Prostate gland (tissue), 2 donors: ENCODE measurements at regions not wholly inside any gene's neighbourhood (a gene's known extent, or its start where the extent isn't known, plus 50 kb on each side); places are given as distances from the start of the nearest gene placed in this dataset.

Experiments
- DNase-seq: peaks from one replicate; pipeline ENCODE4 v3.0.0-alpha.2; 2019; ENCODE audit warnings: low spot score
- H3K27ac ChIP-seq, 2 donors: fragments of 200-600 bp; sonication (generic); 2 replicates each; pipeline ENCODE4 v1.5.1; 2017 to 2019
- H3K27me3 ChIP-seq: fragments of 200-600 bp; sonication (generic); replicated peaks from 2 replicates; pipeline ENCODE4 v1.5.1; 2019; ENCODE audit not compliant: insufficient read depth
- H3K36me3 ChIP-seq, 2 donors: fragments of 200-600 bp; sonication (generic); 1 replicate in 1 of 2; 2 replicates in 1 of 2; pipeline versions ENCODE4 v1.5.1 to v1.8.1; 2017 to 2019
- H3K4me1 ChIP-seq: fragments of 200-600 bp; sonication (generic); replicated peaks from 2 replicates; pipeline ENCODE4 v1.5.1; 2019
- H3K4me3 ChIP-seq, 2 donors: fragments of 200-600 bp; sonication (generic); 2 replicates each; pipeline ENCODE4 v1.5.1; 2017 to 2019
- H3K9me3 ChIP-seq: fragments of 200-600 bp; sonication (generic); 2 replicates; pipeline ENCODE4 v1.5.1; 2017
- POLR2A ChIP-seq: fragments of 450-650 bp; IDR thresholded peaks from one replicate; pipeline ENCODE4 v1.6.1; 2016; ENCODE audit warnings: antibody characterized with exemption, mild to moderate bottlenecking
- POLR2AphosphoS5 ChIP-seq: sonication (generic); formaldehyde crosslinking; IDR thresholded peaks from one replicate; pipeline ENCODE4 v1.6.1; 2017; ENCODE audit warnings: antibody characterized with exemption
- WGBS: methylation state at CpG from one replicate; pipeline ENCODE4 v1.1.5; 2018; 5-methylcytosine and 5-hydroxymethylcytosine counted together
- intact Hi-C: fragments of 100-400 bp; cut with DNase I; formaldehyde crosslinking; loops from one replicate; pipeline ENCODE4 v1.14.2; 2022
- TF ChIP-seq, protein P1 (sequence below), 4 experiments: fragments of 200-600 bp in 2 of 4; fragments of 450-650 bp in 2 of 4; sonication (generic) in 2 of 4; IDR thresholded peaks; 1 replicate in 3 of 4; 2 replicates in 1 of 4; pipeline ENCODE4 v1.5.1; 2016 to 2019; ENCODE audit warnings: antibody characterized with exemption in 4 of 4, mild to moderate bottlenecking in 2 of 4, moderate library complexity in 2 of 4

DNA sequence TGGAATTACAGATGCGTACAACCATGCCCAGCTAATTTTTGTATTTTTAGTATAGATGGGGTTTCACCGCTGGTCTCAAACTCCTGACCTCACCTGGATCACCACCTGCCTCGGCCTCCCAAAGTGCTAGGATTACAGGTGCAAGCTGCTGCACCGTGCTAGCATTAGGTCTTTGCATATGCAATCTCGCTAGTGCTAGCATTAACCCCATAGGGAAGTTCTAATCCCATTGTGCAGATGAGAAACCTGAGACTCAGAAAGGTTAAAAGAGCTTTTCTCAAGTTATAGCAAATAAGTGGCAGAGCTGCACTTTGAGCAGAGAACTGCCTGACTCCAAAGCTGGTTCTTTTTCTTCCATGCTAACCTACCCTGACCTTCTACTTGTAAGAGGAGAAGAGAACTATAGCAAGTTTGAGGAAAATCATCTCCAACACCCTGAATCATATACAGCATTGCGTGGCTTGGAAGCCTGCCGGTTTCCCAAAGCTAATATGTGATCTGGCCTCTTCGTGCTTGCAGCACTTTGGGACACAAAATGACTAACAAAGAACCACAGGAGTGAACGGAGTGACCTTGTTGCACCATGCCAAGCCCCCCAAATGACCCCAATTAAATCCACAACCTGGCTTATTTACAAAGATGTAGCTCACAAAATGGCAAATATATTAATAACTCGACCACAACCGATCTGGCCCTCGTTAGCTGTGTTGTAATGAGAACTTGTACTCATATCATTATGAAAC lies 185.1 kb downstream of the TM2D1 start:
- no peak for DNase-seq
- 71% methylated on average over 12 of the region's 12 CpGs for WGBS
- intact Hi-C loops = no loop called here

DNA sequence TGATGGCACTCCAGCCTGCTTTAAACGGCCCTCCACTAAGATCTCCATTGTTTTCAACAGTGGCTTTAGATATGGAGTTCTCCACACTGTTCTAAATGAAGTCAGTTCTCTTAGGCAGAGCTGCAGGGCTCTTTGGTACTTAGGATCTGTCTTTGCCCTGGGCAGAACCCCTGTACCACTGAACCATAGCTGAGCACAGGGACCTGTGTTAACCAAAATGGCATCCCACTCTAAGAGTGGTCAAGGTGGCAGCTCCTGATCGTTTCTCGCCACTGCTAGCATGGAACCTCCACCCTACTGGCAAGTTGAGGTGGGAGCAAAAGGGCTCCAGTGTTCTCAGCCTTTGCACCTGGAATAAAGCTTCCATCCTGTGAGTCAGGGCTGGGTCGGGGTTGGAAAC lies 186.7 kb downstream of the TM2D1 start:
- TF ChIP-seq POLR2AphosphoS5 (no peak), POLR2A (no peak)
- TF ChIP-seq, protein P1, sequence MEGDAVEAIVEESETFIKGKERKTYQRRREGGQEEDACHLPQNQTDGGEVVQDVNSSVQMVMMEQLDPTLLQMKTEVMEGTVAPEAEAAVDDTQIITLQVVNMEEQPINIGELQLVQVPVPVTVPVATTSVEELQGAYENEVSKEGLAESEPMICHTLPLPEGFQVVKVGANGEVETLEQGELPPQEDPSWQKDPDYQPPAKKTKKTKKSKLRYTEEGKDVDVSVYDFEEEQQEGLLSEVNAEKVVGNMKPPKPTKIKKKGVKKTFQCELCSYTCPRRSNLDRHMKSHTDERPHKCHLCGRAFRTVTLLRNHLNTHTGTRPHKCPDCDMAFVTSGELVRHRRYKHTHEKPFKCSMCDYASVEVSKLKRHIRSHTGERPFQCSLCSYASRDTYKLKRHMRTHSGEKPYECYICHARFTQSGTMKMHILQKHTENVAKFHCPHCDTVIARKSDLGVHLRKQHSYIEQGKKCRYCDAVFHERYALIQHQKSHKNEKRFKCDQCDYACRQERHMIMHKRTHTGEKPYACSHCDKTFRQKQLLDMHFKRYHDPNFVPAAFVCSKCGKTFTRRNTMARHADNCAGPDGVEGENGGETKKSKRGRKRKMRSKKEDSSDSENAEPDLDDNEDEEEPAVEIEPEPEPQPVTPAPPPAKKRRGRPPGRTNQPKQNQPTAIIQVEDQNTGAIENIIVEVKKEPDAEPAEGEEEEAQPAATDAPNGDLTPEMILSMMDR (IDR thresholded peaks at IDR 0.05) = no peak
- Histone ChIP-seq H3K4me1 (no peaks in the 10 kb centered on the region), H3K4me3 (no peak overlapping the region), H3K27ac (no peak overlapping the region), H3K36me3 (no peaks in the 10 kb centered on the region), H3K27me3 (no peaks in the 10 kb centered on the region), H3K9me3 (no peaks in the 10 kb centered on the region)
- intact Hi-C loops = no loop called here
- WGBS = 90% methylated on average over 4 of the region's 4 CpGs
- DNase-seq = no peak

More for the DNA sequence above, 185.1 kb downstream of the TM2D1 start:
- H3K27ac ChIP-seq = no peak overlapping the region
- no peak for TF ChIP-seq POLR2AphosphoS5
- TF ChIP-seq, protein P1 (IDR thresholded peaks at IDR 0.05) = no peak
- TF ChIP-seq POLR2A = no peak
- no peaks in the 10 kb centered on the region for H3K36me3 ChIP-seq
- H3K4me1 ChIP-seq = no peaks in the 10 kb centered on the region
- no peak overlapping the region for H3K4me3 ChIP-seq
- H3K9me3 ChIP-seq = no peaks in the 10 kb centered on the region
- no peaks in the 10 kb centered on the region for H3K27me3 ChIP-seq

DNA sequence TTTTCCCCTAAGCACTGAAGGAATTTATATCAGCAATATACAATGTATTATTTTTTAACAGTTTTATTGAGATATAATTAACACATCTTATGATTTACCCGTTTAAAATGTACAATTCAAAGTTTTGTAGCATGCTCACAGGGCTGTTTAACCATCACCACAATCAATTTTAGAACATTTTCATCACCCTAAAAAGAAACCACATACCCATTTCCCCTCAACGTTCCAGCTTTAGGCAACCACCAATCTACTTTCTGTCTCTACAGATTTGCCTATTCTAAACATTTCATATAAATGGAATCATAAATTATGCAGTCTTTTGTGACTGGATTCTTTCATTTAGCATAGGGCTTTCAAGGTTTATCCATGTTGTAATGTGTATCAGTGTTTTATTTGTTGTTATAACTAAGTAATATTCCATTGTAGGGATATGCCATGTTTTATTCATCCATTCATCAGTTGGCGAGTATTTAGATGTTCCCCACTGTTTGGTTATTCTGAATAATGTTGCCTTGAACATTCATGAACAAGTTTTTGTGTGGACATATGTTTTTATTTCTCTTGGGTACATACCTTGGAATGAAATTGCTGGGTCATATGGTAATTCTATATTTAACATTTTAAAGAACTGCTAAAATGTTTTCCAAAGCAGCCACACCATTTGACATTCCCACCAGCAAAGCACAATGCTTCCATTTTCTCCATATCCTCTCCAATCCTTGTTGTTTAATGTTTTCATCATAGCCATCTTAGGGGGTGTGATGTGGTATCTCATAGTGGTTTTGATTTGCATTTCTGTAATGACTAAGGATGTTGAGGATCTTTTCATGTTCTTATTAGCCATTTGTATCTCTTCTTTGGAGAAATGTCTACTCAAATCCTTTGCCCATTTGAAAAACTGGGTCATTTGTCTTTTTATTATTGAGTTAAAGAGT lies 188.5 kb downstream of the TM2D1 start:
- H3K9me3 ChIP-seq = no peaks in the 10 kb centered on the region

DNA sequence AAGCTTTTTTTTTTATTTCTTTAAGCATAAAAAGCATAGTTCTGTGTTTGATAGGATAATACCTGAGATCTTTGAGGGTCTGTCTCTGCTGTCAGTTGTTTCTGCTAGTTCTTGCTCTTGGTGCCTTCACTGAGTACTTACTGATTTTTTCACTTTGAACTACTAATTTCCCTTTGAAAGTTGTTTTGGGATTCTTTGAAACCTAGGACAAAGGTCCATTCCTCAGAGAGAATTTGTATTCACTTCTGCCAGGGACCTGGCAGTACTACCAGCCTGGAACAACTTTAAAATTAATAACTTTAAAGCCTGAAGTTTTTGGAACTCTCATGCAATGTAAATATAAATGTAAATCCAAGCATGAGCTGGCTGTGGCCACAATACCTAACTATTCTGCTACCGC lies 190.1 kb downstream of the TM2D1 start:
- DNase-seq = no peak
- Histone ChIP-seq H3K9me3 (no peaks in the 10 kb centered on the region), H3K27ac (no peak overlapping the region), H3K27me3 (no peaks in the 10 kb centered on the region), H3K4me3 (no peak overlapping the region), H3K4me1 (no peaks in the 10 kb centered on the region), H3K36me3 (no peaks in the 10 kb centered on the region)
- 100% methylated on average over 1 of the region's 1 CpG for WGBS
- TF ChIP-seq, protein P1 (IDR thresholded peaks at IDR 0.05) = no peak
- TF ChIP-seq POLR2A (no peak), POLR2AphosphoS5 (no peak)
- intact Hi-C loops = no loop called here

More for the DNA sequence above, 188.5 kb downstream of the TM2D1 start:
- DNase-seq = no peak
- no peak overlapping the region for H3K27ac ChIP-seq
- H3K27me3 ChIP-seq = no peaks in the 10 kb centered on the region
- 86% methylated on average over 3 of the region's 3 CpGs for WGBS
- no peak overlapping the region for H3K4me3 ChIP-seq
- no peak for TF ChIP-seq POLR2A
- TF ChIP-seq POLR2AphosphoS5 = no peak
- TF ChIP-seq, protein P1 (IDR thresholded peaks at IDR 0.05) = no peak
- no peaks in the 10 kb centered on the region for H3K4me1 ChIP-seq
- intact Hi-C loops = no loop called here
- no peaks in the 10 kb centered on the region for H3K36me3 ChIP-seq
